Non-pigmented ciliary epithelial cell (primary cell): ENCODE measurements at regions not wholly inside any gene's neighbourhood (a gene's known extent, or its start where the extent isn't known, plus 50 kb on each side); places are given as distances from the start of the nearest gene placed in this dataset.
"Not testable (repeated sequence)": the region's sequence is repeated elsewhere in the genome, so short reads cannot be mapped to it uniquely, and the experiment has no call there.

ENCODE experiments used
- DNase-seq: peaks from one replicate; pipeline ENCODE4 v3.0.0-alpha.2; 2010; ENCODE audit warnings: low read depth

DNA sequence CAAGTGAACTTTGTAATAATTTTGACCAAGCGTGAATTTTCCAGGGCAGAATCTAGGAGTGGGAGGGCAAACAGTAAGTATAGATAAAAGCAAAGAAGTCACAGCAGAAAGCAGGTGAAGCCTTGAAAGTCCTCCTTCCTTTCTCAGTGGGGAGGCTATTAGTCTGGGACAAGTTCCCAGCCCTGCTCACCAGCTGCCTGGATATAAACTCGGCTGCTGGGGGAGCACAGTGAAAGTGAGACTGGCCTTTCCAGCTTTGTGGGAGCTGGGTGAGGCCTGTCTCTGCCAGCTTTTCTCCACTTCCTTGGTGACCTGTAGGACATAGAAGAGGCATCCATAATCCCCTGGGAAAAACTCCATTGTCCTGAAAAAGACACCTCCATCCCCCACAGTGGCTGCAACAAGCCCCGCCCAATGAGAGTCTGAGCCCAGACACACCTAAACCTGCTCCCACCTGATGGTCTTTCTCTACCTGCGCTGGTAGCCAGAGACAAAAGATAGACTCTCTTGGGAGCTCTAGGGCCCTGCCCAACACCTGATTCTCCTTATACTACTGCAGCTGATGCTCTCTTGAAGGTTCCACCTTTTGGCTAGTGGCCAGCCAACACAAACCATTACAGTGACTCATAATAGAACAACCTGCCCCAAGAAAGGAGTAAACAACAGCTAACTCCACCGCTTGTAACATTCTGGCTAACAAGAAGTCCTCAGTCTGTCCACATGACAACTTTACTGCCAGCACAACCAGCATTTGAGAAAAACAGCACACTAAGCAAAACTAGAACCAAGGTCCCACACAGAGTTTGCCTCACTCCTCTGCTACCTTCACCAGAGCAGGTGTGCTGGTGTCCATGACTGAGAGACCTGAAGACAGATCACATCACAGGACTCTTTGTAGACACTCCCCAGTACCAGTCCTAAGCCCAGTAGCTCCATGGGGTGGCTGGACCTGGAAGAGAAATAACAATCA, 252.2 kb upstream of the SLITRK6 start:
- peak; percentile 3 for DNase-seq

DNA sequence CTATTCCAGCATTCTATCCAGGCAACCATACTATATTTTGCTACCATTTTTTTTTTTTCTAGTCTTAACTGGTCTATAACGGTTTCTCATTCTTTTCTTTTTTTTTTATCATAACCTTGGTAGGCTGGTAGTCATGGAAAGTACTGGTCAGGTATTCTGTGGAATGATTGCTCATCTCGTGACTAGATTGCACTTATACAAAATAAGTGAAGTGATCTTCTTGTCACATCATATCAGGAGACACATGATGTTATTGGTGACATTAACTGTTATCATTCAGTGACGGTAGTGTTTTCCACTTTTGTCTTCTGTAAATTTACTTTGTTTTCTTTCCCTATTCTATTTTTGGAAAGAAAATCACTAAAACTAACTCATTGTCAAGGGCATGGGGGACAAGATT, 239.3 kb upstream of the SLITRK6 start:
- DNase-seq = no peak

DNA sequence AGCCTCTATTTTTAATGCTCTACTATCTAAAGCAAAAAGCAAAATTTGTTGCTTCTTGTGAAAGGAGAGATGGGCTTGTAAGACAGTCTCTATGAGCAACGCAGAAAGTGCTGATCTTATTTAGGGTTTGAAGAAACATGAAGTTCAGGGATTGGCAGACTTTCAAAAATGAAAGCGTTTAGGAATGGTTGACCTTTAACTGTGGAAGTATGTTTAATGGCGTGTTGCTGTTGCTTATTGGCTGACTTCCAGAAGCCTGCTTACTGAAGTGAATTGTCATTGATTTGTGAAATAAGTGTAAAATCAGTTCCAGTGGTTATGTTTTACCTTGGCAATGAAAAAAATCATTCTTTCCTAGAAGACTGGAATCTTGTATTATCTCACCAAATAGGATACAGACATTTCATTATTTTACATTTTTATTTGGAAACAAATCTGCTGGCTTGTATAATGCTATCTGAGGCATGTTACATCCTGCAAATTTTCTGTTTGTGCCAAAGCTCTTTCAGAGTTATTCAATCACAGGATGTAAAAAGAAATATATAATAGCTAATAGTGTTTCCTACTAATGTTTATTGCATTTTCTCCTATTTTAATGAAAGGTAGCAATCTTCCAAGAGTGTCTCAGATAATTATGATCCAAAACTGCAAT, 221.3 kb upstream of the SLITRK6 start:
- DNase-seq = peak; percentile 49

DNA sequence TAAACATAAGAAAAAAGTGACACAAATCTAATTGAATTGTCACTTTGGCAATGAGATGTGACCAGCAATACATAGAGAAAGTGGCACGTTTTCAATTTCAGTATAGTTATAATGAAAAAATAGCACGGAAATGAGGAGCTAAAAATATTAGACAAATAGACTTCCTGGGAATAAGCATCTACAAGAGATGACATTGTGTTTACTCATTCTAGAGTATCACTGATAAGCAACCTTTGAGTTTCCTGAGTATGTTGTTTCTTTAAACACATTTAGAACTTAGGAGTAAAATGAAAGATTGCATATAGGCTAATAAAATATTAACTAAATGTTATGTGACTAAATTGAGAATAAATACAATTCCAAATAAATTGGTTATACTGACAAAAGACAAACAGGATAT, 207.1 kb upstream of the SLITRK6 start:
- no peak for DNase-seq

DNA sequence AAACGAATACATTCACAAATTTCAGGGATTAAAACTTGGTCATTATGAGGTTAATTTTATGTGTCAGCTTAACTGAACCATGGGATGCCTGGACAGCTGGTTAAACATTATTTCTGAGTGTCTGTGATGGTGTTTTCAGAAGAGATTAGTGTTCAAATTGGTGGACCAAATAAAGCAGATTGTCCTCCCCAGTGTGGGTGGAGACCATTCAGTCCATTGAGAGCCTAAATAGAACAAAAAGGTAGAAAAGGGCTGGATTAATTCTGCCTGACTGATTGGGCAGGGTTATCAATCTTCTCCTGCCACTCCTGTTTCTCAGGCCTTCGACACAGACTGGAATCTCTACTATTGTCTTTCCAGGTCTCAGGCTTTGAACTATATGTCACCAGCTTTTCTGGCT, 203.8 kb upstream of the SLITRK6 start:
- peak; percentile 13 for DNase-seq

DNA sequence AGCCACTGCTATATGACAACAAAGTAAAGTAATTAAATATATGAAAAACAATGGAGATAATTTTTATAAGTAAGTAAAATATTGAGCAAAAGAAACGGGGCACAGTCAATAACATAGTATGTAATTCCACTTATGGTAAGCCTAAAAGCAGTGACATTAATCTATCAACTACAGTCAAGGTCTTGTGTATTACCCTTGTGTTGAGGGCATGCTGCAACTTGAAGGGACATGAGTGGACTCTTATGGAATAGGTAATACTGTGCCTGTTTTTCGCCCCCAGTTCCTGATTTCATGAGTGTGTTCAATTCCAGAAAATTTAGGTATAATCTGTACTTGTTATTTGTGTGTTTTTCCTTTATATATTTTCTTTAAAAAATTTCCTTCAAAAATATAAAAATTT, 201.3 kb upstream of the SLITRK6 start:
- no peak for DNase-seq

DNA sequence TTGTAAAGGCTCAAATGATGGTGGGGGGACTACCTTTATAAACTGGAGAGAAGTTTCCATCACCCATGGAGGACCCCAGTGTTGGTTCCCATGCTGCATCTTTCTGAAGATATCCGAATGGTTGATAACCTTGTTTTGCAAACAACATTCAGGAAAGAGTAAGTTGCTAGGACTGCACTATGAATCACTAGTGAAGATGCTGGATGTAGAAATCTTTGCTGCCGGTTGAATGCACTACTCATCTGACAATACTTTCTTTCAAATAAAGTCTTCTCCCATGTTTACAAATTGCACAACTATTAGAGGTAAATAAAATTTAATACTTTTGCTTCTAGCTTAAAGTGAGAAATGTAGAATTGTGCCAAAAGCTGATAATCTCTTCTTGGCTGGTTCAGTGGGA, 198.4 kb upstream of the SLITRK6 start:
- DNase-seq = no peak

DNA sequence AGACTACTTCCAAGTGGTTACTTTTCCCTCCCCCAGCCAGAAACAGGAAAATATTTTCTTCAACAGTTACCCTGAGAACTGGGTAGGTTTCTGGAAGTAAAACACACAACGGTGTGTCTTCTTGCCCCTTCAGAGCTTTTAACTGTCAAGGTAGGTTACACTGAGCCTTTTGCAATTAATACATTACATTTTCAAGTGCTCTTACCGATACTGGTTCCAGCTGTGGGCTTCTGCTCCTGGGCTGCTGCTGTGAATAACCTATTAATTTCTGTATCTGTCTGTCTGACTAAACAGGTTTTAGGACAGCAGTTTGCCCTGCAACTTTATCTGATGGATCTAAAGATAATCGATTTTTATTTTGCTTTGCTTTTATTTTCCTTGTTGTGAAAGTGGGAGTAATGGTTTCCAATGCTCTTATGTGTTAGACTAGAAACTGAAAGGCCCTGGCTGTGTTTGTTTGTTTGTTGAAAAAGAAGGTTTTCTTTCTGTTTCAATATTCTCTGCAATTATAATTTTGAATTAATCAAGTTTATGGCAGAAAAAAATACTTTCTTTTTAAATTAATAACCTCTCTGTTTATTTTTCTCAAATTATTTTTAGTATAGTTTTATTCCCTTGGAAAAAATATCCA, 196.7 kb upstream of the SLITRK6 start:
- no peak for DNase-seq

DNA sequence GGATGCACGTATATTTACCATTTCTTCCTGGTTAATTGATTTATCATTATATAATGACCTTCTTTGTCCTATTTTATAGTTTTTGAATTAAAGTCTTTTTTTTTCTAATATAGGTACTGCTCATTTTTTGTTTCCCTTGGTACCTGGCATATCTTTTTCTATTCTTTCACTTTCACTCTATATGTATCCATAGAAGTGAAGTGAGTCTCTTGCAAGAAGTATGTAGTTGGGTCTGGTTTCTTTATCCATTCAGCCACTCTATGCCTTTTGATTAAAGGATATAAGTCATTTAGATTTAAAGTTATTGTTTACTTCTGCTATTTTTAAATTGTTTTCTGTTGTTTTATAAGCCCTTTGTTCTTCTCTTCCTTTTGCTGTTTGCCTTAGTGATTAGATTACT, 194.3 kb upstream of the SLITRK6 start:
- no peak for DNase-seq

DNA sequence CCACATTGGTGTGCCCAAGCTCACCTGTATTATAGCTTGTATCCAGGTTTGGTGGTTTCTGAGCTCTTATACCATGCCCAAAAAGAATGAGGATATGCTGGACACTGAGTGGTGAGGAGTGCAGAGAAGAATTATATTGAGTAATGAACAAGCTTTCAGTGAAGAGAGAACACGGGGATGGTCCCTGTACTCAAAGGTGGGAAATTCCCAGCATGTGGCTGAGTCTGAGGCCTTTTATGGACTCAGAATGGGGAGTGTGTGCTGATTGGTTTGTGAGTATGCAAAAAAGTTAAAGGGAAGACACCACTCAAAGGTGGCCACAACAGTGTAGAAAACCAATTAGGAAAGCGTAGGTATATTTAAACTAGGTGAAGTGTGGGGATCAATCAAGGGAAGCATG, 191.2 kb upstream of the SLITRK6 start:
- no peak for DNase-seq

DNA sequence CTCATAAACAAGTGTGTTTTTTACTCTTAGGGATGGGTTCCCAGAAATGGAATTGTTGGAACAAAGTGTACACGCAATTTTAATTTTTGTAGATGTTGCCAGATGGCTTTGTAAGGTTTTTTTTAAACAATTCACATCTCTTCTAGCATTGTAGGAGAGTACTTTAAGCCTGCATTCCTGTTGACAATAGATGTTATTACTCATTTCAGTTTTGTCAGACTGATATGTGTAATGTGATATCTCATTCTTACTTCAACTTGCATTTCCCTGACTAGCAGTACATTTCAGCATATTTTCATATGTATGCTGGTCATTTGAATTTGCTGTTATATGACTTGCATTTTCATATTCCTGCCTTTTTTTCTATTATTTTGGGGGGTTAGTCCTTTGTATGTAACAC, 186.6 kb upstream of the SLITRK6 start:
- no peak for DNase-seq

DNA sequence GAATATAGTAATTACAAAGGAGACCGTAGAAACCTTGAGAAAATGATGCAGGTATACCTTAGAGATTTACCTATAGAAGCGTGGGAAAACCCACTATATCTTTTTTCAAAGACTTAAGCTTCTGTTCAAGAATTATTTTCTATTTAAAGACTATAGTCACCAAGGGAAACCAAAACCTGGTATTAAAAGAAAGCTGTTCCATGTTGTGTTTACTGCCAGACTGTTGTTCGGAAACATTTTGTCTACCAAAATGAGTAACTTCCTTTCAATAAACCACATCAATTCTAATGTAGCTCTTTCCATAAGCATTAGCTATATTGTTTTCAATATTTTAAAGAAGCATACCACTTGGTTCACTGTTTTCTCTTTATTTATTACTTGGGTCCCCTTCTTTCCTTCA, 182.9 kb upstream of the SLITRK6 start:
- DNase-seq = no peak

DNA sequence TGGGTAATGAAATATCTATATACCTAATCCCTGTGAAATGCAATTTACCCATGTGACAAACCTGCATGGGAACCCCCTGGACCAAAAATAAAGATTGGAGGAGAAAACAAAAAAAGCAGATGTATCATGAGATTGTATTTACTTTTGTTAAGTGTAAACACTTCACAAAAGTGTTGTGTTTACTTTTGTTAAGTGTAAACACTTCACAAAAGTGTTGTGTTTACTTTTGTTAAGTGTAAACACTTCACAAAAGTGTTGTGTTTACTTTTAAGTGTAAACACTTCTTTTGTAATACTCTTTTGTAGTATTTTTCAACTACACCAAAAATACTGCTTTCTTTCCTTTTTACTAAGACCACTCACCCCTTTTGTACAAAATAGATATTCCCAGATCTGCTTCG, 181.2 kb upstream of the SLITRK6 start:
- DNase-seq = not testable (repeated sequence)

DNA sequence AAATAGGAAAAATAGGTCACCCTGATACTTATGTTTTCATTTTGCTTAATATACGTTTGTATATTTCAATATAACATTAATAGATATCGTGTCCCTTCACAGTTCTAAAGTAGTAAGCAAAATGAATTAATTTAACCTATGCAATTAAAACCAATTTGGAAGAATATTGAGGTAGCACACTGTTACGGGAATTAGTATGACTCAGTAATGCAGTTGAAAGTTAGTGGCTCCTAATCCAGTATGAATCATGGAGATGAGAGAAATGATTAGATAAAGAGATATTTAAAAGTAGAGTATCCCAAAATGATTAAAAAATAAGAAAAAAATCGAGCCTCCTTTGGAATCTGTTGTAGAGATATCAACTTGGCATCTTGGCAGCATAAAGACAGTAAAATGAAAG, 177.0 kb upstream of the SLITRK6 start:
- DNase-seq = no peak

DNA sequence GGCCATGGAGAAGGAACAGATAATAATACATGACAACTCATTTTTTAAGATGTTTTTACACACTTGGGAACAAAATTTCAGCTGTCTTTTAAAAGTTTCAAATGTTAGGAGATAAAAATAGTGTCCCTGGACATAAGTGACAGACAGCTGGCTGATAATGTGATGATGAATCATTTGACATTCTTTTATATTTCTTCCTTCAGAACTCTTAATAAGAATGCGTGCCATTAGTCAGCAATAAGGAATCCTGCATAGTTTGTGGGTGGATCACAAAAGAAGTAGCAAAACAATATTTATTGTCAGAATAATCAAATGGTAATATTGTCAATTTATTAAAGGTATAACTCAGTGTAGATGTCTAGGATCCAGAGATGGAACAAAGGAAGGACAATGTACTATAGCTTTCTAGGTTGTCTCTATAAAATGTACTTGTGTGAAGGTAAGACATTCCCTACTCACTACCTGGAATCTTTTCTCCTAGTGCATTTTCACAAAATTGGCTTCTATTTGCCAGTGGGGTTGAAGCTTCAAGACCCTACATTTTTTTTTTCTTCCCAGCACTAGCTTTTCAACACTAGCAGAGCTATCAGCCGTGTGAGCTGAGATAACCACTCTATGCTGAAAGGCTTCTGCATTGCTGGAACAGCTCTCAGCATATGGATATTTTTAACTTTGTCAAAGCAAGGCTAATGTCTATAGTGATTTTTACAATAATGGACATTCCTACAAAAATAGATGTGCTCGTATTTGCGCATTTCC, 175.6 kb upstream of the SLITRK6 start:
- DNase-seq = no peak

DNA sequence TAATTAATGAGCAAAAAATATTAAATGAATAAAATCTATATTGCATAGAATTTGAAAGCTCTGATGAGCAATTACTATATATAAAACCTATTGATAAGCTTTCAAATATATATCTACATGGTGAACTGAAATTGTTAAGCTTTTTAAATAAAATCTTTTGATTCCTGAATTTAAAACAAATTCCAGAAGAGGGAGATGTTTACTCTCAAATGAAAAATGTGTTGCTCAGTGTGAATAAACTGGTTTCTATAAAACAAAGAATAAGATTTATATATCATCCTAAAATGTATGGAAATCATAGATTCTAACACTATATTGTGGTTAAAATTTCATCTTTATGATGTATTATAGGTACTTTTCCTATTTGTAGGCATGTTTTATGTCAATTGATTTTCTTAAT, 171.5 kb upstream of the SLITRK6 start:
- DNase-seq = no peak

DNA sequence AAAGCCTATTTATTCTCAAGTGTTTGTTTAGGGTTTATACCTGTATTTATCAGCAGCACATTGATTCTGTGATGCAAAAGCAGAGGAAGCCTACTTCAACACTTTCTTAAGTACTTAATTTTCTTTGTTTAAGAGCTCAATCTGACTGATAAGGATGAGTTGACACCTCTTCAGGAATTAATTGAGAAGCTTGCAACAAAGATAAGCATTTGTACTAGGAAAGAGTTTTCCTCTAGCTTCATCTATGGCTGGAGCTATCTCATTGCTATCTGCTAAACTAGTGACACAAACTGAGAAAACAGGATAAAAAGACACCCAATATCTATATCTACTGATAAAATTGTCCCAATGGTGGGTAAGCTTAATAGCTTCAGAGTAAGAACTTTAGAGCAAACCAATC, 170.1 kb upstream of the SLITRK6 start:
- DNase-seq = no peak

DNA sequence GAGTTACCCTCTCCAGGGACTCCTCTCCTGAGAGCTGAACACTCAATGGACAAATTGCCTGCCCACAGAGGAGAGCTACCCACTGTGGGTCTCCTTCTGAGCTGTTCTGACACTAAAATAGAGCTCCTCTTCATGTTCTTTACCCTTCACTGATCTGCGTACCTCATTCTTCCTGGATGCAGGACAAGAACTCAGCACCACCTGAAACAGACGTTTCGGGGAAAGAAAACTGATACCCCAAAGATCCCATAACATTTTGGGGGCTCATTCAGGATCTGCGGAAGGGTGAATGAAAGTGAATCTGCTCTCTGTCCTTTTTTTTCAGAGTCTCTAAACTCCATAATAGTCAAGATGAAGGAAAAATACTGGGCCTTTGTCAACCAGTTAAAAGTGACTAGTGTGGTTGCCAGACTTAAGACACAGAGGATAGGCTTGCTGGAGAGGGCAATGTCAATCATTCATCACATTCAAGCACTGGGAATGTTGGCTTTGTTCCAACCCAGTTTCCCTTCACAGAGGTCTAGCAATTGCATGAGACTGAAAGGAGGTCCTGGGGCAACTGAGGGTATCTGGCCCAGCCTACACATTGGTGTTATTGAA, 136.7 kb upstream of the SLITRK6 start:
- no peak for DNase-seq

DNA sequence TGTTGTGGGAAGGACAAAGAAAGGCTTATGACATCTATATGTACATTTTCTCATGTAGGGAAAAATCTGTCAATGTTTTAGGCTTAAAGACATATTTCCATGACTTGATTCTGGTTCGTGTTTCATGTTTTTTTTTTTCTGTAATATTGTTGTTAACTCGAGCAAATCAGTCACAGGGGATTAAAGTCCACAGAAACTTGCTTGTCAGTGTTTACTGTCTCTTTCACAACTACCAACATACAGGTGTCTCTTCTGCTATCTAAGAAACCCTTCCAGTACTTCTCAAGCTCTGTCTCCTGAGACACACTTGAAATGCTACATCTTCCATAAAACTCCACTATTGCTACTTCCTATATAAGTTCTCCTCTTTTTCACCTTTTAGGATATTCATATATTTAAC, 130.9 kb upstream of the SLITRK6 start:
- no peak for DNase-seq

DNA sequence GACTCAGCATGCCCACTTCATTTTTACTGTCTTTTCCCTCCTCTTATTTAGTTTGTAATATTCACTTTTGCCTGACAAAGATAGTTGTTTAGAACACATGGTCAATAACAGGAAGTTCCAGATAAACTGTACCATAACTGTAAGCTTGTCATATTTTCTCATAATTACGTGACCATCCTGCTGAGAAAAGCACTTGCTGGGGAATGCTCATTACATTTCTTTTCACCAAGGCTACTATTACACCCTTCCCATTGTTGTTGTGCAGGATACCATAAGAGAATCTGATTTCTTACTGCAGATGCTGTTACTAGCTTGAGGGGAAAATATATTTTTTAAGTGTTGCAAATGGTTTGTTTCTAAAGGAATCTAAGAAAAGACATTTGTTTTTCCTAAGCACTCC, 111.7 kb upstream of the SLITRK6 start:
- no peak for DNase-seq

DNA sequence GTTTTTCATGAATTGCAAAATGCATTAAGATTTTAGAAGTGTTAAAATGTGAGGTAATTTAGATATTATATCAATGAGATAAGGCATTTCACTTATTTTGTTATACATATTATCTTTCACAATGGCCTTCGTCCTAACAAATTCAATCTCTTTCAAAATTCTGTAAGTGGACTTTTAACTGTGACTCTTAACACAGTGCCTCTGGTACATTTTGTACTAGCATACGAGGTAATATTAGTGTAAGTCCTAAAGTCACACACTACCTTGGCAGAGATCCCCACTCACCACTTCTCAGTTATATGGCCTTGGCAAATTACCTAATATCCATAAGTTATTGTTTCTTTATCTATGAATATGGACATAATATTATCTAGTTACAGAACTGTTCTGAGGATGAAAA, 101.3 kb upstream of the SLITRK6 start:
- DNase-seq = no peak
